C4-2B (cell line): ENCODE measurements at regions not wholly inside any gene's neighbourhood (a gene's known extent, or its start where the extent isn't known, plus 50 kb on each side); places are given as distances from the start of the nearest gene placed in this dataset.

ENCODE experiments used
- CTCF ChIP-seq: fragments of 450-650 bp; conservative IDR thresholded peaks from 2 replicates; pipeline ENCODE4 v1.5.1; 2017; ENCODE audit warnings: mild to moderate bottlenecking
- ZFX ChIP-seq: fragments of 450-650 bp; IDR thresholded peaks from 2 replicates; pipeline ENCODE4 v1.6.1; 2017

- TF ChIP-seq CTCF, result no peak
- no peak for TF ChIP-seq ZFX
Observed at GRCh38 chr18:38698088-38698487, 1132.5 kb upstream of the CELF4 start.
